ENCODE measurements at regions not wholly inside any gene's neighbourhood (a gene's known extent, or its start where the extent isn't known, plus 50 kb on each side); places are given as distances from the start of the nearest gene placed in this dataset.
A peak's percentile ranks its signal among the peaks of the same experiment; 100 is the strongest.

DNA sequence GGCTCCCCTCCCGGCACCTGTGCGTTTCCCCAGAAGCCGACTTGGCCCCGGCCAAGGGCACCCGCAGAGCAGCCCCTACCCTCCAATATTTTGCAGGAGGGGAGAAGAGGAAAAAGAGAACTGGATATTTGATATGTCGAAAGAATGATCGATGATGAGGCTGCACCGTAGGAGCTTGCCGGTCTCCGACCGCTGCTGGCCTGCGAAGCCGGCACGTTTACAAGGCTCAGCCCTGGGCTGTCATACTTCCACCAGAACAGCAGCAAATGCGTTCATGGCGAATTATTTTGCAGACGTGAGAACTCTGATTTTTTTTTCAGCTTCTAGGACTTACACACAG, 296.7 kb downstream of the TFAP2C start:
- Histone ChIP-seq H3K4ac (ENCODE audit: low read depth, low read length) (no peak overlapping the region), H3K27ac (ENCODE audit: low read depth, low read length) (peak overlapping the region; percentile 27), H2BK5ac (ENCODE audit: low read length) (no peak overlapping the region), H2BK120ac (ENCODE audit: low read depth, low read length) (no peak overlapping the region), H4K5ac (ENCODE audit: low read length) (no peak overlapping the region), H3K79me1 (ENCODE audit: low read length) (no peaks in the 10 kb centered on the region), H3K4me2 (ENCODE audit: low read length) (peak overlapping the region; percentile 71), H4K8ac (ENCODE audit: low read depth, low read length) (no peak overlapping the region), H3K18ac (ENCODE audit: low read length) (no peak overlapping the region), H3K79me2 (ENCODE audit: control insufficient read depth, insufficient read depth, low read length) (no peaks in the 10 kb centered on the region), H3K4me3 (ENCODE audit: low read length) (no peak overlapping the region), H3K36me3 (ENCODE audit: control insufficient read depth, insufficient read depth, low read length) (no peaks in the 10 kb centered on the region), H2AK5ac (ENCODE audit: low read length) (no peak overlapping the region), H3K9ac (ENCODE audit: low read length) (peak overlapping the region; percentile 25), H3K4me1 (ENCODE audit: control insufficient read depth, low read depth, low read length) (peaks cover 4% of the 10 kb centered on the region), H3K23ac (ENCODE audit: low read length) (no peak overlapping the region), H3K56ac (ENCODE audit: low read length) (peak overlapping the region; percentile 61), H2BK15ac (replicated peaks; ENCODE audit: low read depth) (no peak overlapping the region), H3K27me3 (ENCODE audit: insufficient read depth, low read length, poor library complexity) (peaks cover 13% of the 10 kb centered on the region)
- WGBS (ENCODE audit: extremely low coverage, insufficient coverage, low lambda C conversion rate), result no CpG with 5 or more reads among the region's 17 CpGs
- DNase-seq, result no peak

DNA sequence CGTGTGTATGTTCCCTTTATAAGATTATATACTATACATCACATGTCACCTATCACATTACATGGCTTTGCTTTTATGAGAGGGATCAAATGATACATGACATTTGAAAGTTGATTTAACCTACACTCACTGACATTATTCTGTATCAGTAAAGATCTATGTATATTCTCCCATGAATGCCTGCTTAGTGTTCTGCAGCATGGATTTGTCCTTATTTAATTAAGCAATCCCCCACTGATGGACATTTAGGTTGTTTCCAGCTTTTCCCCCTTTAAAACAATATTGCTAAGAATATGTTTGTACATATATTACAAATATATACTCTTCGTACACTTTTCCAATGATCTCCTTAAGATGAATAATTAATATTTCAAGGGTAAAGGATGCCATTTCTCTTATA, 297.4 kb downstream of the TFAP2C start:
- H2BK15ac ChIP-seq (replicated peaks; ENCODE audit: low read depth), result no peak overlapping the region

DNA sequence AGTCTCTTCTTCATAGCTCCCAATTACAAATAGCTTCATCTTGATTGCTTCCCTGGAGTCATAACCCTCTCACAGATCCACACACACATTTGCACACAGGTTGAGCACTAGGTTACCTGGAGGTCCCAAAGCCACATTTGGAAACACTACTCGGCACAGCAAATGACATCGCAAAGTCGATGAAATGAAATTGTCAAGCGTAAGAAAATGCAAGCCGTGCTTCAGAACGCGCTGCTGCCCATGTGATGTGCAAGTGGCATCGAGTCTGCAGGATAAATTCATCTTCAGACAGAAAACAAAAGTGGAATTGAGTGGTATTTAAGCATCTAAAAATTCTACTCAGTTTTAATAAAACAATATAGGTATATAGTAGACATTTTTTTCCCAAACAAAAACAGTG, 298.0 kb downstream of the TFAP2C start:
- WGBS (ENCODE audit: extremely low coverage, insufficient coverage, low lambda C conversion rate), result no CpG with 5 or more reads among the region's 8 CpGs
- Histone ChIP-seq H3K9ac (ENCODE audit: low read length) (no peak overlapping the region), H4K5ac (ENCODE audit: low read length) (no peak overlapping the region), H3K4me3 (ENCODE audit: low read length) (no peak overlapping the region), H3K4me1 (ENCODE audit: control insufficient read depth, low read depth, low read length) (peaks cover 6% of the 10 kb centered on the region), H3K79me1 (ENCODE audit: low read length) (no peaks in the 10 kb centered on the region), H3K4ac (ENCODE audit: low read depth, low read length) (no peak overlapping the region), H2AK5ac (ENCODE audit: low read length) (no peak overlapping the region), H4K8ac (ENCODE audit: low read depth, low read length) (no peak overlapping the region), H3K4me2 (ENCODE audit: low read length) (no peak overlapping the region), H2BK5ac (ENCODE audit: low read length) (no peak overlapping the region), H3K79me2 (ENCODE audit: control insufficient read depth, insufficient read depth, low read length) (no peaks in the 10 kb centered on the region), H2BK120ac (ENCODE audit: low read depth, low read length) (no peak overlapping the region), H3K36me3 (ENCODE audit: control insufficient read depth, insufficient read depth, low read length) (no peaks in the 10 kb centered on the region), H3K27me3 (ENCODE audit: insufficient read depth, low read length, poor library complexity) (peaks cover 13% of the 10 kb centered on the region), H3K18ac (ENCODE audit: low read length) (no peak overlapping the region), H3K27ac (ENCODE audit: low read depth, low read length) (no peak overlapping the region), H3K56ac (ENCODE audit: low read length) (no peak overlapping the region), H3K23ac (ENCODE audit: low read length) (no peak overlapping the region), H2BK15ac (replicated peaks; ENCODE audit: low read depth) (no peak overlapping the region)
- no peak for DNase-seq

More for the DNA sequence above, 297.4 kb downstream of the TFAP2C start:
- no peak overlapping the region for H2BK5ac ChIP-seq (ENCODE audit: low read length)
- H2BK120ac ChIP-seq (ENCODE audit: low read depth, low read length), result no peak overlapping the region
- no peak overlapping the region for H4K5ac ChIP-seq (ENCODE audit: low read length)
- no peak overlapping the region for H2AK5ac ChIP-seq (ENCODE audit: low read length)
- no peak overlapping the region for H3K56ac ChIP-seq (ENCODE audit: low read length)
- DNase-seq, result no peak
- no peak overlapping the region for H3K4me2 ChIP-seq (ENCODE audit: low read length)
- peaks cover 6% of the 10 kb centered on the region for H3K4me1 ChIP-seq (ENCODE audit: control insufficient read depth, low read depth, low read length)
- H3K18ac ChIP-seq (ENCODE audit: low read length), result no peak overlapping the region
- no peak overlapping the region for H3K4ac ChIP-seq (ENCODE audit: low read depth, low read length)
- H3K4me3 ChIP-seq (ENCODE audit: low read length), result no peak overlapping the region
- no peaks in the 10 kb centered on the region for H3K79me2 ChIP-seq (ENCODE audit: control insufficient read depth, insufficient read depth, low read length)
- no CpG with 5 or more reads among the region's 2 CpGs for WGBS (ENCODE audit: extremely low coverage, insufficient coverage, low lambda C conversion rate)
- no peak overlapping the region for H3K9ac ChIP-seq (ENCODE audit: low read length)
- H3K27ac ChIP-seq (ENCODE audit: low read depth, low read length), result no peak overlapping the region
- no peaks in the 10 kb centered on the region for H3K79me1 ChIP-seq (ENCODE audit: low read length)
- peaks cover 13% of the 10 kb centered on the region for H3K27me3 ChIP-seq (ENCODE audit: insufficient read depth, low read length, poor library complexity)
- H3K36me3 ChIP-seq (ENCODE audit: control insufficient read depth, insufficient read depth, low read length), result no peaks in the 10 kb centered on the region
- H4K8ac ChIP-seq (ENCODE audit: low read depth, low read length), result no peak overlapping the region
- no peak overlapping the region for H3K23ac ChIP-seq (ENCODE audit: low read length)

DNA sequence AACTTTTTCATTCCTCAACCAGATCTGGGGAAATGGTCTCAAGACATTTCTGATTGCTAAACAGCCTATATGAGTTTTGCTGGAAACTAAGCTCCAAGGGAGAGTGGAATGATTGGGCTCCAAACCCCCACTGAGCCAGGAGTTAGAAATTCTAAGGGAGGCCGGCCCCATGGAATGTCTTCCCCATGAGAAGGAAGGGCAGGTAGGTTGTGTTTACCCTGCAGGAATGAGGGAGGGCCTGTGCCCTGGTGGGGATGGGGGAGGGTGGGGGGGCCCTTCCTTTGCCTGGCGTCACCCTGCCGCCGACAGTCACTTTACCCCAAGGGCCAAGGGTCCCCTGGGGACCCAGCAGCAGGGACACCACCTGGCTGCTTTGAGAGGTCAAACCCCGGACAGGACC, 298.9 kb downstream of the TFAP2C start:
- H4K8ac ChIP-seq (ENCODE audit: low read depth, low read length), result no peak overlapping the region
- H3K27ac ChIP-seq (ENCODE audit: low read depth, low read length), result no peak overlapping the region
- H2BK120ac ChIP-seq (ENCODE audit: low read depth, low read length), result no peak overlapping the region
- no peak overlapping the region for H3K4me2 ChIP-seq (ENCODE audit: low read length)
- no peak overlapping the region for H3K56ac ChIP-seq (ENCODE audit: low read length)
- peak; percentile 36 for DNase-seq
- no peaks in the 10 kb centered on the region for H3K79me2 ChIP-seq (ENCODE audit: control insufficient read depth, insufficient read depth, low read length)
- peaks cover 13% of the 10 kb centered on the region for H3K27me3 ChIP-seq (ENCODE audit: insufficient read depth, low read length, poor library complexity)
- H3K9ac ChIP-seq (ENCODE audit: low read length), result no peak overlapping the region
- H3K79me1 ChIP-seq (ENCODE audit: low read length), result no peaks in the 10 kb centered on the region
- H3K4ac ChIP-seq (ENCODE audit: low read depth, low read length), result no peak overlapping the region
- H2BK5ac ChIP-seq (ENCODE audit: low read length), result no peak overlapping the region
- no peak overlapping the region for H2BK15ac ChIP-seq (replicated peaks; ENCODE audit: low read depth)
- H2AK5ac ChIP-seq (ENCODE audit: low read length), result no peak overlapping the region
- no peak overlapping the region for H3K23ac ChIP-seq (ENCODE audit: low read length)
- H3K36me3 ChIP-seq (ENCODE audit: control insufficient read depth, insufficient read depth, low read length), result no peaks in the 10 kb centered on the region
- H3K4me3 ChIP-seq (ENCODE audit: low read length), result no peak overlapping the region
- WGBS (ENCODE audit: extremely low coverage, insufficient coverage, low lambda C conversion rate), result no CpG with 5 or more reads among the region's 5 CpGs
- H3K18ac ChIP-seq (ENCODE audit: low read length), result no peak overlapping the region
- no peak overlapping the region for H4K5ac ChIP-seq (ENCODE audit: low read length)
- peaks cover 6% of the 10 kb centered on the region for H3K4me1 ChIP-seq (ENCODE audit: control insufficient read depth, low read depth, low read length)

DNA sequence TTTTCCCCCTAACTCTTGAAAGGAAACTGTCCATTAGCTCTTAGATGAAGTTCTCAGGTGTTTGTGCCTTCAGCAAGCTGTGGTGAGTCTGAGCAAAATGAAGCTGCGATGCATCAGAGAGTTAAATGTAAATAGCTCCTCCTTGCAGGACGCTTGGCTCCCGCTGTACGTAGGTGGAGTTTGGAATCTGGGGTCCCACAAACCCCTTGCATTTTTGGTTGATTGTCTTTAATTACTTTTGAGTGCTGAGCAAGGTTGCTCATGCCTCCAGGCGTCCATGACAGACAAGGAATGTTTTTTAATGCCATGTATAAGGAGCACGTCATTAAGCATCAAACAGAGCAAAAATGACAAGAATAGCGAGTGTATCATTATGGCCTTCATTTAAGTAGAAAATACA, 300.5 kb downstream of the TFAP2C start:
- H3K4me1 ChIP-seq (ENCODE audit: control insufficient read depth, low read depth, low read length), result peaks cover 6% of the 10 kb centered on the region
- peak; percentile 22 for DNase-seq
- WGBS (ENCODE audit: extremely low coverage, insufficient coverage, low lambda C conversion rate), result no CpG with 5 or more reads among the region's 7 CpGs
- H3K9ac ChIP-seq (ENCODE audit: low read length), result no peak overlapping the region
- no peaks in the 10 kb centered on the region for H3K79me1 ChIP-seq (ENCODE audit: low read length)
- H3K27ac ChIP-seq (ENCODE audit: low read depth, low read length), result no peak overlapping the region
- no peak overlapping the region for H3K4ac ChIP-seq (ENCODE audit: low read depth, low read length)
- no peak overlapping the region for H2BK5ac ChIP-seq (ENCODE audit: low read length)
- no peaks in the 10 kb centered on the region for H3K36me3 ChIP-seq (ENCODE audit: control insufficient read depth, insufficient read depth, low read length)
- H4K8ac ChIP-seq (ENCODE audit: low read depth, low read length), result no peak overlapping the region
- H3K4me2 ChIP-seq (ENCODE audit: low read length), result no peak overlapping the region
- H2AK5ac ChIP-seq (ENCODE audit: low read length), result no peak overlapping the region
- no peak overlapping the region for H3K23ac ChIP-seq (ENCODE audit: low read length)
- H4K5ac ChIP-seq (ENCODE audit: low read length), result no peak overlapping the region
- H2BK15ac ChIP-seq (replicated peaks; ENCODE audit: low read depth), result no peak overlapping the region
- H3K79me2 ChIP-seq (ENCODE audit: control insufficient read depth, insufficient read depth, low read length), result no peaks in the 10 kb centered on the region
- H2BK120ac ChIP-seq (ENCODE audit: low read depth, low read length), result no peak overlapping the region
- no peak overlapping the region for H3K18ac ChIP-seq (ENCODE audit: low read length)
- H3K4me3 ChIP-seq (ENCODE audit: low read length), result no peak overlapping the region
- peaks cover 10% of the 10 kb centered on the region for H3K27me3 ChIP-seq (ENCODE audit: insufficient read depth, low read length, poor library complexity)
- H3K56ac ChIP-seq (ENCODE audit: low read length), result no peak overlapping the region

DNA sequence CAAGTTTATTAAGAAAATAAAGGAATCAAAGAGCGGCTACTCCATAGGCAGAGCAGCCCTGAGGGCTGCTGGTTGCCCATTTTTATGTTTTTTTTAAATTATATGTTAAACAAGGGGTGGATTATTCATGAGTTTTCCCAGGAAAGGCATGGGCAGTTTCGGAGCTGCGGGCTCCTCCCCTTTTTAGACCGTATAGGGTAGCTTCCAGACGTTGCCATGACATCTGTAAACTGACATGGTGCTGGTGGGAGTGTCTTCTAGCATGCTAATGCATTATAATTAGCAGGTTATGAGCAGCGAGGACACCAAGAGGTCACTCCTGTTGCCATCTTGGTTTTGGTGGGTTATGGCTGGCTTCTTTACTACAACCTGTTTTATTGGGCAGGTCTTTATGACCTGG, 301.8 kb downstream of the TFAP2C start:
- H2BK15ac ChIP-seq (replicated peaks; ENCODE audit: low read depth), result no peak overlapping the region
- H3K4me3 ChIP-seq (ENCODE audit: low read length), result no peak overlapping the region
- no peaks in the 10 kb centered on the region for H3K79me2 ChIP-seq (ENCODE audit: control insufficient read depth, insufficient read depth, low read length)
- no peaks in the 10 kb centered on the region for H3K36me3 ChIP-seq (ENCODE audit: control insufficient read depth, insufficient read depth, low read length)
- no peak overlapping the region for H2BK5ac ChIP-seq (ENCODE audit: low read length)
- H3K4me1 ChIP-seq (ENCODE audit: control insufficient read depth, low read depth, low read length), result peaks cover 6% of the 10 kb centered on the region
- DNase-seq, result peak; percentile 42
- no peak overlapping the region for H3K23ac ChIP-seq (ENCODE audit: low read length)
- no peak overlapping the region for H4K5ac ChIP-seq (ENCODE audit: low read length)
- H3K4me2 ChIP-seq (ENCODE audit: low read length), result no peak overlapping the region
- no peaks in the 10 kb centered on the region for H3K79me1 ChIP-seq (ENCODE audit: low read length)
- peaks cover 10% of the 10 kb centered on the region for H3K27me3 ChIP-seq (ENCODE audit: insufficient read depth, low read length, poor library complexity)
- H3K18ac ChIP-seq (ENCODE audit: low read length), result no peak overlapping the region
- H3K9ac ChIP-seq (ENCODE audit: low read length), result no peak overlapping the region
- H2AK5ac ChIP-seq (ENCODE audit: low read length), result no peak overlapping the region
- H4K8ac ChIP-seq (ENCODE audit: low read depth, low read length), result no peak overlapping the region
- H3K27ac ChIP-seq (ENCODE audit: low read depth, low read length), result no peak overlapping the region
- no peak overlapping the region for H2BK120ac ChIP-seq (ENCODE audit: low read depth, low read length)
- WGBS (ENCODE audit: extremely low coverage, insufficient coverage, low lambda C conversion rate), result no CpG with 5 or more reads among the region's 6 CpGs
- H3K4ac ChIP-seq (ENCODE audit: low read depth, low read length), result no peak overlapping the region
- no peak overlapping the region for H3K56ac ChIP-seq (ENCODE audit: low read length)
